H9 (cell line): ENCODE measurements at regions not wholly inside any gene's neighbourhood (a gene's known extent, or its start where the extent isn't known, plus 50 kb on each side); places are given as distances from the start of the nearest gene placed in this dataset.

ENCODE experiments used
- DNase-seq: peaks from one replicate; pipeline ENCODE4 v3.0.0-alpha.2; 2017
- H2AFZ ChIP-seq: one replicate; pipeline ENCODE4 v1.6.1; 2013; ENCODE audit warnings: mild to moderate bottlenecking, low read length, control low read depth, moderate library complexity
- H2AK5ac ChIP-seq: 2 replicates; pipeline ENCODE4 v1.6.1; 2013; ENCODE audit warnings: low read length, control low read depth, mixed read lengths; ENCODE audit not compliant: insufficient read length
- H2BK120ac ChIP-seq: one replicate; pipeline ENCODE4 v1.6.1; 2013; ENCODE audit warnings: low read depth, mild to moderate bottlenecking, low read length, control low read depth, inconsistent platforms; ENCODE audit not compliant: poor library complexity, severe bottlenecking
- H2BK12ac ChIP-seq: 2 replicates; pipeline ENCODE4 v1.6.1; 2013; ENCODE audit warnings: low read length, control low read depth, mixed read lengths, low read depth; ENCODE audit not compliant: insufficient read length
- H2BK15ac ChIP-seq: 2 replicates; pipeline ENCODE4 v1.6.1; 2013; ENCODE audit warnings: low read depth, low read length, control low read depth
- H2BK20ac ChIP-seq: one replicate; pipeline ENCODE4 v1.6.1; 2013; ENCODE audit warnings: low read depth, mild to moderate bottlenecking, low read length, control low read depth, inconsistent platforms; ENCODE audit not compliant: poor library complexity, severe bottlenecking
- H2BK5ac ChIP-seq: 2 replicates; pipeline ENCODE4 v1.6.1; 2013; ENCODE audit warnings: low read length, control low read depth, mixed read lengths; ENCODE audit not compliant: insufficient read length
- H3K14ac ChIP-seq: 2 replicates; pipeline ENCODE4 v1.6.1; 2013; ENCODE audit warnings: low read length, control low read depth; ENCODE audit not compliant: insufficient read depth
- H3K18ac ChIP-seq: 2 replicates; pipeline ENCODE4 v1.6.1; 2013; ENCODE audit warnings: low read depth, mild to moderate bottlenecking, mixed read lengths, low read length, control low read depth; ENCODE audit not compliant: insufficient read length
- H3K23ac ChIP-seq: 2 replicates; pipeline ENCODE4 v1.6.1; 2013; ENCODE audit warnings: low read length, control low read depth, mixed read lengths, low read depth; ENCODE audit not compliant: insufficient read length
- H3K23me2 ChIP-seq: 2 replicates; pipeline ENCODE4 v1.6.1; 2013; ENCODE audit warnings: low read depth, mild to moderate bottlenecking, mixed read lengths, low read length, control low read depth; ENCODE audit not compliant: insufficient read length, poor library complexity, severe bottlenecking
- H3K27ac ChIP-seq: 2 replicates; pipeline ENCODE4 v1.5.1; 2013; ENCODE audit warnings: low read length, control low read depth, mixed read lengths, low read depth; ENCODE audit not compliant: insufficient read length
- H3K27me3 ChIP-seq: 2 replicates; pipeline ENCODE4 v1.6.1; 2013; ENCODE audit warnings: low read length, control low read depth, inconsistent platforms; ENCODE audit not compliant: insufficient read depth
- H3K4ac ChIP-seq: 2 replicates; pipeline ENCODE4 v1.6.1; 2013; ENCODE audit warnings: low read depth, mild to moderate bottlenecking, control low read depth, inconsistent platforms, low read length, moderate library complexity
- H3K4me1 ChIP-seq: 2 replicates; pipeline ENCODE4 v1.6.1; 2013; ENCODE audit warnings: low read length, control low read depth, inconsistent platforms; ENCODE audit not compliant: insufficient read depth
- H3K4me2 ChIP-seq: 2 replicates; pipeline ENCODE4 v1.6.1; 2013; ENCODE audit warnings: low read length, control low read depth, mixed read lengths; ENCODE audit not compliant: insufficient read length, insufficient read depth
- H3K56ac ChIP-seq: 2 replicates; pipeline ENCODE4 v1.6.1; 2013; ENCODE audit warnings: low read depth, mild to moderate bottlenecking, mixed read lengths, low read length, control low read depth; ENCODE audit not compliant: insufficient read length
- H3K79me1 ChIP-seq: 2 replicates; pipeline ENCODE4 v1.6.1; 2013; ENCODE audit warnings: low read depth, mild to moderate bottlenecking, moderate library complexity, low read length, control low read depth, inconsistent platforms; ENCODE audit not compliant: insufficient read depth, poor library complexity, severe bottlenecking
- H3K79me2 ChIP-seq: 2 replicates; pipeline ENCODE4 v1.6.1; 2013; ENCODE audit warnings: low read length, control low read depth, inconsistent platforms; ENCODE audit not compliant: insufficient read depth
- H3K9ac ChIP-seq: 2 replicates; pipeline ENCODE4 v1.6.1; 2013; ENCODE audit warnings: low read length, control low read depth, mixed read lengths; ENCODE audit not compliant: insufficient read length; ENCODE audit errors: extremely low read depth
- H3K9me3 ChIP-seq: one replicate; pipeline ENCODE4 v1.6.1; 2013; ENCODE audit warnings: low read depth, low read length, inconsistent platforms; ENCODE audit not compliant: control insufficient read depth
- H3T11ph ChIP-seq: one replicate; pipeline ENCODE4 v1.6.1; 2013; ENCODE audit warnings: mild to moderate bottlenecking, low read length, control low read depth, inconsistent platforms
- H4K20me1 ChIP-seq: one replicate; pipeline ENCODE4 v1.6.1; 2013; ENCODE audit not compliant: control insufficient read depth, insufficient read length, insufficient read depth
- H4K5ac ChIP-seq: 2 replicates; pipeline ENCODE4 v1.6.1; 2013; ENCODE audit warnings: low read depth, mild to moderate bottlenecking, mixed read lengths, low read length, control low read depth; ENCODE audit not compliant: insufficient read length
- H4K8ac ChIP-seq: replicated peaks from 2 replicates; pipeline ENCODE4 v1.6.1; 2013; ENCODE audit warnings: low read length, control low read depth, mixed read lengths, low read depth; ENCODE audit not compliant: insufficient read length
- H4K91ac ChIP-seq: 2 replicates; pipeline ENCODE4 v1.6.1; 2013; ENCODE audit warnings: low read depth, mild to moderate bottlenecking, moderate library complexity, mixed read lengths, low read length, control low read depth; ENCODE audit not compliant: insufficient read length
- H3K27ac Mint-ChIP-seq, 3 experiments: 2 replicates in 2 of 3; 3 replicates in 1 of 3; pipeline ENCODE4 v1.8.0; 2020 to 2021; ENCODE audit warnings: mixed read lengths in 3 of 3, mild to moderate bottlenecking in 1 of 3, moderate library complexity in 1 of 3
- H3K27me3 Mint-ChIP-seq: 2 replicates; pipeline ENCODE4 v1.8.0; 2021; ENCODE audit warnings: low read depth, mild to moderate bottlenecking, moderate library complexity, mixed read lengths
- H3K36me3 Mint-ChIP-seq, 3 experiments: 2 replicates in 2 of 3; 3 replicates in 1 of 3; pipeline ENCODE4 v1.8.0; 2020 to 2021; ENCODE audit warnings: low read depth in 3 of 3, mixed read lengths in 3 of 3; ENCODE audit not compliant: insufficient read depth in 1 of 3
- H3K4me1 Mint-ChIP-seq, 2 experiments: 2 replicates each; pipeline ENCODE4 v1.8.0; 2020; ENCODE audit warnings: mixed read lengths in 2 of 2
- H3K4me3 Mint-ChIP-seq, 2 experiments: 2 replicates in 1 of 2; 3 replicates in 1 of 2; pipeline ENCODE4 v1.8.0; 2020 to 2021; ENCODE audit warnings: mild to moderate bottlenecking in 2 of 2, mixed read lengths in 2 of 2, moderate library complexity in 1 of 2
- H3K9me3 Mint-ChIP-seq, 2 experiments: 2 replicates in 1 of 2; 3 replicates in 1 of 2; pipeline ENCODE4 v1.8.0; 2020; ENCODE audit warnings: mild to moderate bottlenecking in 2 of 2, mixed read lengths in 2 of 2, moderate library complexity in 1 of 2
- WGBS: extraction: QIAGEN DNeasy Blood & Tissue Kit; methylation state at CpG from one replicate; pipeline ENCODE4 v1.1.7; 2013; ENCODE audit warnings: missing lambda C conversion rate, low lambda C conversion rate, mixed read lengths; ENCODE audit not compliant: insufficient read length; ENCODE audit errors: extremely low coverage; 5-methylcytosine and 5-hydroxymethylcytosine counted together
- TF ChIP-seq, protein P1 (sequence below): fragments of 200-600 bp; sonication (generic); conservative IDR thresholded peaks from 3 replicates; pipeline ENCODE4 v1.8.0; 2021; ENCODE audit warnings: antibody characterized with exemption, mild to moderate bottlenecking

GRCh38 chr21:16215663-16216183 lies 485.9 kb downstream of the USP25 start:
- no peaks in the 10 kb centered on the region for H3K27me3 ChIP-seq
- H3K4me1 ChIP-seq, result no peaks in the 10 kb centered on the region
- H4K5ac ChIP-seq, result no peak overlapping the region
- no peak overlapping the region for H2BK12ac ChIP-seq
- no peak overlapping the region for H3K56ac ChIP-seq
- no peak overlapping the region for H3K9ac ChIP-seq
- H2BK120ac ChIP-seq, result no peak overlapping the region
- H2AK5ac ChIP-seq, result no peak overlapping the region
- H3K27me3 Mint-ChIP-seq, result no peaks in the 10 kb centered on the region; the same call in 1 of the 2 replicates
- no peak overlapping the region for H2AFZ ChIP-seq
- no peak overlapping the region for H3K14ac ChIP-seq
- H3K79me1 ChIP-seq, result no peaks in the 10 kb centered on the region
- no peaks in the 10 kb centered on the region for H3K9me3 Mint-ChIP-seq
- TF ChIP-seq, protein P1, sequence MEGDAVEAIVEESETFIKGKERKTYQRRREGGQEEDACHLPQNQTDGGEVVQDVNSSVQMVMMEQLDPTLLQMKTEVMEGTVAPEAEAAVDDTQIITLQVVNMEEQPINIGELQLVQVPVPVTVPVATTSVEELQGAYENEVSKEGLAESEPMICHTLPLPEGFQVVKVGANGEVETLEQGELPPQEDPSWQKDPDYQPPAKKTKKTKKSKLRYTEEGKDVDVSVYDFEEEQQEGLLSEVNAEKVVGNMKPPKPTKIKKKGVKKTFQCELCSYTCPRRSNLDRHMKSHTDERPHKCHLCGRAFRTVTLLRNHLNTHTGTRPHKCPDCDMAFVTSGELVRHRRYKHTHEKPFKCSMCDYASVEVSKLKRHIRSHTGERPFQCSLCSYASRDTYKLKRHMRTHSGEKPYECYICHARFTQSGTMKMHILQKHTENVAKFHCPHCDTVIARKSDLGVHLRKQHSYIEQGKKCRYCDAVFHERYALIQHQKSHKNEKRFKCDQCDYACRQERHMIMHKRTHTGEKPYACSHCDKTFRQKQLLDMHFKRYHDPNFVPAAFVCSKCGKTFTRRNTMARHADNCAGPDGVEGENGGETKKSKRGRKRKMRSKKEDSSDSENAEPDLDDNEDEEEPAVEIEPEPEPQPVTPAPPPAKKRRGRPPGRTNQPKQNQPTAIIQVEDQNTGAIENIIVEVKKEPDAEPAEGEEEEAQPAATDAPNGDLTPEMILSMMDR, result no peak
- no peak overlapping the region for H4K8ac ChIP-seq
- H3K4me2 ChIP-seq, result no peak overlapping the region
- H3K4me1 Mint-ChIP-seq, result no peaks in the 10 kb centered on the region
- H2BK5ac ChIP-seq, result no peak overlapping the region
- no peak overlapping the region for H2BK20ac ChIP-seq
- H3K36me3 Mint-ChIP-seq, result no peaks in the 10 kb centered on the region
- no peak overlapping the region for H3K27ac Mint-ChIP-seq
- H3K23me2 ChIP-seq, result no peaks in the 10 kb centered on the region
- H3K23ac ChIP-seq, result no peak overlapping the region
- H3K4me3 Mint-ChIP-seq, result no peak overlapping the region
- H3T11ph ChIP-seq, result no peak overlapping the region
- no peak for DNase-seq
- no peaks in the 10 kb centered on the region; the same call in 1 of the 2 replicates for H3K79me2 ChIP-seq
- no peak overlapping the region for H3K4ac ChIP-seq
- no peak overlapping the region for H3K27ac ChIP-seq
- no peak overlapping the region for H3K18ac ChIP-seq
- no peaks in the 10 kb centered on the region for H3K9me3 ChIP-seq
- H4K91ac ChIP-seq, result no peak overlapping the region
- no peaks in the 10 kb centered on the region for H4K20me1 ChIP-seq
- WGBS, result no CpG with 5 or more reads among the region's 2 CpGs
- no peak overlapping the region for H2BK15ac ChIP-seq
